Hepatocyte (in vitro differentiated cells): ENCODE measurements at regions not wholly inside any gene's neighbourhood (a gene's known extent, or its start where the extent isn't known, plus 50 kb on each side); places are given as distances from the start of the nearest gene placed in this dataset.

Experiments
- DNase-seq: peaks from one replicate; pipeline ENCODE4 v3.0.0-alpha.2; 2016; ENCODE audit warnings: low spot score
- H2AFZ ChIP-seq: fragments of 200-600 bp; sonication (generic); 2 replicates; pipeline ENCODE4 v1.6.0; 2016; ENCODE audit warnings: antibody characterized with exemption, mild to moderate bottlenecking
- H3K27ac ChIP-seq: fragments of 200-600 bp; sonication (generic); 2 replicates; pipeline ENCODE4 v1.5.1; 2016; ENCODE audit warnings: mild to moderate bottlenecking
- H3K27me3 ChIP-seq: fragments of 200-600 bp; sonication (generic); 2 replicates; pipeline ENCODE4 v1.6.1; 2016
- H3K36me3 ChIP-seq: fragments of 200-600 bp; sonication (generic); replicated peaks from 2 replicates; pipeline ENCODE4 v1.5.1; 2016; ENCODE audit warnings: low read depth; ENCODE audit not compliant: insufficient read depth
- H3K4me1 ChIP-seq: fragments of 200-600 bp; sonication (generic); 2 replicates; pipeline ENCODE4 v1.5.1; 2016; ENCODE audit warnings: mild to moderate bottlenecking, moderate library complexity; ENCODE audit not compliant: insufficient read depth
- H3K4me2 ChIP-seq: fragments of 200-600 bp; sonication (generic); 2 replicates; pipeline ENCODE4 v1.6.0; 2016
- H3K4me3 ChIP-seq: fragments of 200-600 bp; sonication (generic); 2 replicates; pipeline ENCODE4 v1.5.1; 2016; ENCODE audit warnings: mild to moderate bottlenecking
- H3K79me2 ChIP-seq: fragments of 200-600 bp; sonication (generic); 2 replicates; pipeline ENCODE4 v1.6.0; 2017; ENCODE audit warnings: mild to moderate bottlenecking
- H3K9me2 ChIP-seq: fragments of 200-600 bp; sonication (generic); replicated peaks from 2 replicates; pipeline ENCODE4 v1.6.0; 2017; ENCODE audit warnings: mild to moderate bottlenecking; ENCODE audit not compliant: insufficient read depth
- H3K9me3 ChIP-seq: fragments of 200-600 bp; sonication (generic); 2 replicates; pipeline ENCODE4 v1.5.1; 2016; ENCODE audit warnings: low read depth, mild to moderate bottlenecking
- H4K20me1 ChIP-seq: fragments of 200-600 bp; sonication (generic); 2 replicates; pipeline ENCODE4 v1.6.0; 2016; ENCODE audit warnings: mild to moderate bottlenecking; ENCODE audit not compliant: insufficient read depth, poor library complexity, severe bottlenecking
- EZH2 ChIP-seq: fragments of 200-600 bp; sonication (generic); IDR thresholded peaks from 2 replicates; pipeline ENCODE4 v1.6.1; 2016; ENCODE audit warnings: antibody characterized with exemption, mild to moderate bottlenecking, borderline replicate concordance
- EZH2phosphoT487 ChIP-seq: fragments of 200-600 bp; sonication (generic); IDR thresholded peaks from one replicate; pipeline ENCODE4 v1.6.1; 2018; ENCODE audit warnings: antibody characterized with exemption, mild to moderate bottlenecking, low read depth, moderate library complexity; ENCODE audit not compliant: unreplicated experiment, severe bottlenecking
- WGBS: methylation state at CpG from one replicate; pipeline ENCODE4 v1.1.6; 2016; ENCODE audit warnings: low lambda C conversion rate; ENCODE audit errors: missing lambda C conversion rate; 5-methylcytosine and 5-hydroxymethylcytosine counted together
- TF ChIP-seq, protein P1 (sequence below): fragments of 200-600 bp; sonication (generic); IDR thresholded peaks from 2 replicates; pipeline ENCODE4 v1.5.1; 2016; ENCODE audit warnings: antibody characterized with exemption, mild to moderate bottlenecking; ENCODE audit not compliant: poor library complexity

DNA sequence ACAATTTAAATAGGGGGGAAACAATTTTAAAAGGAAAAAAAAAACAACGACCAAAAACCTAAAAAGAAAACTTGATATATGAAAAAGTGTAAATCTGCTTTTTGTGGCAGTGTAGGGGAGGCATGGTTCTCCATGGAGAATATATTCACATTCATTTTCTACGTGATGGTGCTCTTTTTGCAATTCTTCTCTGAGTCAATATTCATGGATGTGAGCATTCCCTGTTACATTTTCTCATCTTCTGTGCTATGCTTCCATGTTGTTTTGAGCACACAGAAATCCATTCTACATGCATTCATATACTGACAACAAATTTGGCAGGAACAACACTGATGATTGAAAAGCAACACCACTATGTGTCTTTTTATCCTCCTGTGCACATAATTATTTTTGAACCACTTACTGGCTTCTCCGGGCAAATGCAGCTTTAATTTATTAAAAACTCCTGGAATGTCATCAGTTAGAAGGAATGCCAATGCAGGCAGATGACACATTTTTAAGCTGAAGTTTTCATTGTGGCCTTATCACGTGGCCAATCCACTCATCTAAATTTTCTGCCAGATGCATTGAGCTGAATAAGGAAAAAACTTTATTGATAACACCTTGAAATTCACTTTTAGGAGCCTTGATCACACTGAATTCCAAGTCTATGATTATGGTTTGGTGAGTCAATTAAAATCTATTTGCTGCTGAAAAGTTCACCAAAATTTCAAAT lies 590.6 kb downstream of the NUF2 start:
- no peak overlapping the region for H3K4me2 ChIP-seq
- H3K79me2 ChIP-seq, result no peaks in the 10 kb centered on the region
- H3K9me3 ChIP-seq, result no peaks in the 10 kb centered on the region
- no peaks in the 10 kb centered on the region for H3K4me1 ChIP-seq
- H3K4me3 ChIP-seq, result no peak overlapping the region
- no peak overlapping the region for H2AFZ ChIP-seq
- TF ChIP-seq, protein P1, sequence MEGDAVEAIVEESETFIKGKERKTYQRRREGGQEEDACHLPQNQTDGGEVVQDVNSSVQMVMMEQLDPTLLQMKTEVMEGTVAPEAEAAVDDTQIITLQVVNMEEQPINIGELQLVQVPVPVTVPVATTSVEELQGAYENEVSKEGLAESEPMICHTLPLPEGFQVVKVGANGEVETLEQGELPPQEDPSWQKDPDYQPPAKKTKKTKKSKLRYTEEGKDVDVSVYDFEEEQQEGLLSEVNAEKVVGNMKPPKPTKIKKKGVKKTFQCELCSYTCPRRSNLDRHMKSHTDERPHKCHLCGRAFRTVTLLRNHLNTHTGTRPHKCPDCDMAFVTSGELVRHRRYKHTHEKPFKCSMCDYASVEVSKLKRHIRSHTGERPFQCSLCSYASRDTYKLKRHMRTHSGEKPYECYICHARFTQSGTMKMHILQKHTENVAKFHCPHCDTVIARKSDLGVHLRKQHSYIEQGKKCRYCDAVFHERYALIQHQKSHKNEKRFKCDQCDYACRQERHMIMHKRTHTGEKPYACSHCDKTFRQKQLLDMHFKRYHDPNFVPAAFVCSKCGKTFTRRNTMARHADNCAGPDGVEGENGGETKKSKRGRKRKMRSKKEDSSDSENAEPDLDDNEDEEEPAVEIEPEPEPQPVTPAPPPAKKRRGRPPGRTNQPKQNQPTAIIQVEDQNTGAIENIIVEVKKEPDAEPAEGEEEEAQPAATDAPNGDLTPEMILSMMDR, result no peak
- no peak for TF ChIP-seq EZH2
- TF ChIP-seq EZH2phosphoT487, result no peak
- peaks cover 4% of the 10 kb centered on the region for H3K36me3 ChIP-seq
- H3K9me2 ChIP-seq, result no peaks in the 10 kb centered on the region
- 91% methylated on average over 4 of the region's 4 CpGs for WGBS
- no peak overlapping the region for H3K27ac ChIP-seq
- H4K20me1 ChIP-seq, result no peaks in the 10 kb centered on the region
- DNase-seq, result no peak
- no peaks in the 10 kb centered on the region for H3K27me3 ChIP-seq

DNA sequence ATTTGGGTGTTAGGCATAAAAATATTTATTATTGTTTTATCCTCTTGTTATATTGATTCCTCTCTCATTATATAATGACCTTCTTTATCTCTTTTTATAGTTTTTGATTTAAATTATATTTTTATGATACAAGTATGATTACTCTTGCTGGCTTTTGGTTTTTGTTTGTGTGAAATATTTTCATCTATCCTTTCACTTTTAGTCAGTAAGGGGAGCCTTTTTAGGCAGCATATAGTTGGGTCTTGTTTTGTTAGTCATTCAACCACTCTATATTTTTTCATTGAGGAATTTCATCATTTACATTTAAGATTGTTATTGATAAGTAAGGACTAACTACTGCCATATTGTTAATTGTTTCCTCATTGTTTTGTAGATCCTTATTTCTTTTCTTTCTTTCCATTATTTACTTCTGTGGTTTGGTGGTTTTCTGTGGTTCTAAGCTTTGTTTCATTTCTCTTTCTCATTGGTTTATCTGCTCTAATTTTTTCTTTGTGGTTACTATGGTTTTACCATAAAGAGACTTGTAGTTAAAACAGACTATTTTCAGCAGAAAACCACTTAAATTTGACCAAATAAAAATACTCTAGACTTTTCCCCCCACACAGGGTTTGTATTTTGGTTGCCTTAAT lies 593.1 kb downstream of the NUF2 start:
- H4K20me1 ChIP-seq, result no peaks in the 10 kb centered on the region
- H3K4me2 ChIP-seq, result no peak overlapping the region
- H3K27me3 ChIP-seq, result no peaks in the 10 kb centered on the region
- no peaks in the 10 kb centered on the region for H3K9me2 ChIP-seq
- no peak overlapping the region for H3K27ac ChIP-seq
- H3K79me2 ChIP-seq, result no peaks in the 10 kb centered on the region
- H3K4me1 ChIP-seq, result no peaks in the 10 kb centered on the region
- no peak overlapping the region for H2AFZ ChIP-seq
- no peaks in the 10 kb centered on the region for H3K9me3 ChIP-seq
- H3K4me3 ChIP-seq, result no peak overlapping the region
- TF ChIP-seq, protein P1, result no peak
- TF ChIP-seq EZH2phosphoT487 (no peak), EZH2 (no peak)
- no peak for DNase-seq
- no peaks in the 10 kb centered on the region for H3K36me3 ChIP-seq

DNA sequence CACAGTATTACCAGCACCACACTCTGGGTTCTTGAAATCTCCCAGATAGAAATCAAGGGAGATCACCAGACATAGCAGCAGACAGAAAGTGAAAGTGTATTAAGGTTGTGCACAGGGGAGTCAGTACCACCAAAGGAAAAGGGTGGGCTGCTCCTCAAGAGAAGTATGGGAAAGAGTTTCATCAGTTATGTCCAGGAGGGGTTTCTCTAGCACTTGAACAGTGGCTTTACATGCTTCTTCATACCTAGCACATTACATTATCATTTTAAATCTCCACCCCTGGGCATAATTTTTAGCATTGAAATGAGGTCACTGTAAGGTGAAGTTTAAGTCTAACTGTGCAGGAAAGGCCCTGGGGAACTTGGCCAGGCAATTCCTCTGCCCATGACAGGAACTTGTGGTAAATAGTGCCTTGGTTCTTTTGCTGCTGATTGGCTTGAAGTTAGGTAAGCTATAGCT lies 601.0 kb downstream of the NUF2 start:
- Histone ChIP-seq H3K79me2 (no peaks in the 10 kb centered on the region), H3K27me3 (peaks cover 3% of the 10 kb centered on the region), H3K4me2 (no peak overlapping the region), H4K20me1 (no peaks in the 10 kb centered on the region), H3K9me2 (no peaks in the 10 kb centered on the region), H3K4me1 (no peaks in the 10 kb centered on the region), H3K9me3 (no peaks in the 10 kb centered on the region), H2AFZ (no peak overlapping the region), H3K27ac (no peak overlapping the region), H3K4me3 (no peak overlapping the region), H3K36me3 (no peaks in the 10 kb centered on the region)
- DNase-seq, result no peak
- TF ChIP-seq EZH2 (no peak), EZH2phosphoT487 (no peak)
- TF ChIP-seq, protein P1, result no peak
